Left lung (tissue), 4 donors: ENCODE measurements at regions not wholly inside any gene's neighbourhood (a gene's known extent, or its start where the extent isn't known, plus 50 kb on each side); places are given as distances from the start of the nearest gene placed in this dataset.

ENCODE experiments used
- ATAC-seq: fragments of 200-7000 bp; cut with Tn5 transposase; one replicate; pipeline ENCODE4 v1.9.1; 2020; ENCODE audit warnings: moderate library complexity
- DNase-seq, 4 donors: peaks; one replicate each; pipeline ENCODE4 v3.0.0-alpha.2; 2013 to 2020
- H3K27ac ChIP-seq, 2 donors: fragments of 200-600 bp; sonication (generic) in 1 of 2; one replicate each; pipeline versions ENCODE4 v1.5.0 to v1.8.0; 2020 to 2021
- H3K27me3 ChIP-seq, 2 donors: fragments of 200-600 bp; sonication (generic) in 1 of 2; one replicate each; pipeline versions ENCODE4 v1.5.0 to v1.8.0; 2020 to 2021
- H3K36me3 ChIP-seq, 2 donors: fragments of 200-600 bp; sonication (generic) in 1 of 2; one replicate each; pipeline versions ENCODE4 v1.5.0 to v1.8.0; 2020 to 2021
- H3K4me1 ChIP-seq, 2 donors: fragments of 200-600 bp; one replicate each; pipeline ENCODE4 v1.8.0; 2021
- H3K4me3 ChIP-seq, 2 donors: fragments of 200-600 bp; sonication (generic) in 1 of 2; one replicate each; pipeline versions ENCODE4 v1.5.0 to v1.8.0; 2020 to 2021; ENCODE audit warnings: mild to moderate bottlenecking in 1 of 2
- H3K9me3 ChIP-seq, 2 donors: fragments of 200-600 bp; sonication (generic) in 1 of 2; one replicate each; pipeline versions ENCODE4 v1.5.0 to v1.8.0; 2020 to 2021
- CTCF ChIP-seq, 2 donors: fragments of 200-600 bp; sonication (generic) in 1 of 2; IDR thresholded peaks; one replicate each; pipeline versions ENCODE4 v1.5.0 to v1.8.0; 2021; ENCODE audit warnings: antibody characterized with exemption in 2 of 2
- intact Hi-C, 2 donors: fragments of 100-400 bp; cut with DNase I; formaldehyde crosslinking; loops; one replicate each; pipeline versions ENCODE4 v1.11.2 to v1.14.2; 2022
- donor health status: DM: no; HTN: yes; CAD: no.
- donor health status: DM: no; HTN: no; CAD: no.

- peak in 2 of 4 donors; percentile 17 to 75 for DNase-seq
- Histone ChIP-seq H3K27ac (no peak overlapping the region), H3K4me1 (no peaks in the 10 kb centered on the region), H3K9me3 (no peaks in the 10 kb centered on the region), H3K4me3 (no peak overlapping the region), H3K27me3 (peaks cover 11 to 87% of the 10 kb centered on the region in 2 donors), H3K36me3 (no peaks in the 10 kb centered on the region)
- ATAC-seq: no peak
- intact Hi-C loops: no loop called here
- no peak for TF ChIP-seq CTCF (IDR thresholded peaks at IDR 0.05)
Measured at GRCh38 chr4:3704669-3705068, 61.5 kb upstream of the ADRA2C start.

- Histone ChIP-seq H3K4me3 (no peak overlapping the region), H3K27ac (no peak overlapping the region), H3K9me3 (no peaks in the 10 kb centered on the region), H3K36me3 (no peaks in the 10 kb centered on the region), H3K4me1 (no peaks in the 10 kb centered on the region), H3K27me3 (peaks cover 11 to 94% of the 10 kb centered on the region in 2 donors)
- DNase-seq (peak in 2 of 4 donors; percentile 8 to 59), ATAC-seq (no peak)
- intact Hi-C loops: no loop called here
- TF ChIP-seq CTCF (IDR thresholded peaks at IDR 0.05): no peak
Measured at GRCh38 chr4:3703677-3704521, 62.3 kb upstream of the ADRA2C start.

- H3K27me3 ChIP-seq: peaks cover 11 to 94% of the 10 kb centered on the region in 2 donors
- ATAC-seq: no peak
- intact Hi-C loops: no loop called here
- H3K4me3 ChIP-seq: no peak overlapping the region
- no peaks in the 10 kb centered on the region for H3K36me3 ChIP-seq
- no peak overlapping the region for H3K27ac ChIP-seq
- TF ChIP-seq CTCF (IDR thresholded peaks at IDR 0.05): no peak
- peak in 2 of 4 donors; percentile 10 to 35 for DNase-seq
- no peaks in the 10 kb centered on the region for H3K4me1 ChIP-seq
- no peaks in the 10 kb centered on the region for H3K9me3 ChIP-seq
Measured at GRCh38 chr4:3703343-3703676, 62.9 kb upstream of the ADRA2C start.

GRCh38 chr4:3702561-3703221 is 63.5 kb upstream of the ADRA2C start:
- TF ChIP-seq CTCF (IDR thresholded peaks at IDR 0.05): no peak
- Histone ChIP-seq H3K4me3 (no peak overlapping the region), H3K27me3 (peaks cover 11 to 94% of the 10 kb centered on the region in 2 donors), H3K4me1 (no peaks in the 10 kb centered on the region), H3K27ac (no peak overlapping the region), H3K9me3 (no peaks in the 10 kb centered on the region), H3K36me3 (no peaks in the 10 kb centered on the region)
- DNase-seq (peak in 2 of 4 donors; percentile 24 to 59), ATAC-seq (no peak)
- intact Hi-C loops: no loop called here
